ENCODE measurements at regions not wholly inside any gene's neighbourhood (a gene's known extent, or its start where the extent isn't known, plus 50 kb on each side); places are given as distances from the start of the nearest gene placed in this dataset.

DNA sequence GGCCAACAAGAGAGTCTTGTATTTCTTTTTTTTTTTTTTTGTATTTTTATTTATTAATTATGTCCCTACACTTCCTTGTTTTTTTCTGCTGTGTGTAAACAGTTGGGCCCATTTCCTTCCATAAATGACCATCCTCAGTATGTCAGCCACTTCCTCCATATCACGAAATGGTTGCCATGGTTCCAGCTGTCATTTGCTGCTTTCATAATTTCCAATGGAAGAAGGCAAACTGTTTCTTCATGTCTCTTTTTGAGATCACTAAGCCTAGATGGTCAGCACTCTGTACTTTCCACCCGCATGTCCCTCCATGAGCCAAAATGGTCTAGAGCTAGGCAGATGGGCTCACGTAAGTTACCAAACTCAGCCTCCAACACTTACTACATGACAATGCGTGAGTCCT is 133.5 kb upstream of the FOXF1 start:
- POLR2A ChIA-PET = no interaction called here
- CTCF ChIA-PET = interaction anchor here (1.2 kb wide), 1 partner anchor 12 kb away, joined by 3 read pairs; no protein-coding TSS in a partner anchor
- TF ChIP-seq SP1 (IDR thresholded peaks at IDR 0.05) = no peak
- no peak for TF ChIP-seq FOXA1 (IDR thresholded peaks at IDR 0.05)
- TF ChIP-seq LEF1 (IDR thresholded peaks at IDR 0.05; ENCODE audit: borderline replicate concordance) = no peak
- TF ChIP-seq SUZ12 (IDR thresholded peaks at IDR 0.05) = no peak
- no peak for TF ChIP-seq ELF4 (IDR thresholded peaks at IDR 0.05)
- TF ChIP-seq HDGF (IDR thresholded peaks at IDR 0.05; ENCODE audit: borderline replicate concordance) = no peak
- no peak for TF ChIP-seq ZNF384 (IDR thresholded peaks at IDR 0.05)
- no peak for TF ChIP-seq L3MBTL2 (conservative IDR thresholded peaks at IDR 0.05)
- TF ChIP-seq CTBP1 (IDR thresholded peaks at IDR 0.05; ENCODE audit: borderline replicate concordance) = no peak
- DNase-seq (ENCODE audit: extremely low spot score) = no peak

DNA sequence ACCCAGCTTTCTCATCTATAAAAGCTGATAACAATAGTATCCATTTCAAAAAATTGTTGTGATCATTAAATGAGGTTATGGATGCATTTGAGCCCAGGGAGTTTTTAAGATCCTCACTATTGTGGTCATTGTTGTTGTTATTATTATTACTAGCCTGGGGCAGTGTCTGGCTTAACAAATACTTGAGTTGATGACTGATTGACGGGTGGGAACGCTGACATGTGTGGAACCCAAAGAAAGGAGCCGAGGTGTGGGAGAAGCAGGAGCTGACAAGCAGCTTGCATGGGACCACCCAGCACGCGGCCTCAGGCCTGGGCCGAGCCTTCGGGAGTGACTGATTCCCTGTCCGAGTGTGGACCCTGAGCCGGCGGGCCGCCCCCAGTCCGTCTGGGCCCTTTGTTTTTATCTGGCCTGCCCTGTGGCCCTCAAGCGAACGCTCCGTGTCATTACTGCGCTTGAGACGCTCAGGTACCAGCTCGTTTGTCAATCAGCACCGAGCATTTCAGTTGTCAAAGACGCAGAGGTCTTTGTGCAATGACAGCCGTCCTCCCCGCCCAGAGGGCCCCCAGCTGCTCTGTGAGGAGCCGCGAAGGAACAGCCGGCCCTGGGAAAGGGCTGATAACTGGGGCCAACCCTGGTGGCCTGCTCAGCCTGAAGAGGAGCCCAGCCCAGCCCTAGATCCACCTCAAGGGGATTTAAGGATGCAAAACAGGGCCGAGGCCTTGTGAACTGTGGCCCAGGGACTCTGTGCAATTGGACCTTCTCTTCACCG is 132.9 kb upstream of the FOXF1 start:
- ChIA-PET CTCF (interaction anchor here (1.2 kb wide), 1 partner anchor 12 kb away, joined by 3 read pairs; no protein-coding TSS in a partner anchor), POLR2A (no interaction called here)
- no peak for DNase-seq (ENCODE audit: extremely low spot score)
- TF ChIP-seq, protein P1, sequence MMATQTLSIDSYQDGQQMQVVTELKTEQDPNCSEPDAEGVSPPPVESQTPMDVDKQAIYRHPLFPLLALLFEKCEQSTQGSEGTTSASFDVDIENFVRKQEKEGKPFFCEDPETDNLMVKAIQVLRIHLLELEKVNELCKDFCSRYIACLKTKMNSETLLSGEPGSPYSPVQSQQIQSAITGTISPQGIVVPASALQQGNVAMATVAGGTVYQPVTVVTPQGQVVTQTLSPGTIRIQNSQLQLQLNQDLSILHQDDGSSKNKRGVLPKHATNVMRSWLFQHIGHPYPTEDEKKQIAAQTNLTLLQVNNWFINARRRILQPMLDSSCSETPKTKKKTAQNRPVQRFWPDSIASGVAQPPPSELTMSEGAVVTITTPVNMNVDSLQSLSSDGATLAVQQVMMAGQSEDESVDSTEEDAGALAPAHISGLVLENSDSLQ (IDR thresholded peaks at IDR 0.05) = peak; percentile 55
- TF ChIP-seq LEF1 (IDR thresholded peaks at IDR 0.05; ENCODE audit: borderline replicate concordance) = no peak

DNA sequence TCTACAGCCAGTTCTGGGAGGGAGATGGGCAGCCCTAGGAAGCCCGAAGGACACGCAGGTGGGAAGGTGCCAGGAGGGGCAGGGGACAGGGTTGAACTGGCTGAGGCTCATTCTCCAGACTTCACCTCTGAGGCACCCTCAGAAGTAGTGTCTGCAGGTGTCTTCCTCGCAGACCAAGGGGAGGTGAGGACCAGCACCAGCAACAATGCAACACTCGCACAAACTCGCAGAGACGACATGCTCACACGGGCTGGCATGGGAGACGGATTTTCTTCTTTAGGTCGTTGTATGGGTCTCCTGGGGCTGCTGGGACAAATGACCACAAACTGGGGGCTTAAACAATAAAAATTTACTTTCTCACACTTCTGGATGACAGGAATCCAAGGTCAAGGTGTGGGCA is 132.2 kb upstream of the FOXF1 start:
- POLR2A ChIA-PET = no interaction called here
- CTCF ChIA-PET = no interaction called here
- DNase-seq (ENCODE audit: extremely low spot score) = no peak
- TF ChIP-seq ARNT (IDR thresholded peaks at IDR 0.05) (no peak), FOXA1 (IDR thresholded peaks at IDR 0.05) (no peak), CTBP1 (IDR thresholded peaks at IDR 0.05; ENCODE audit: borderline replicate concordance) (no peak), ELF4 (IDR thresholded peaks at IDR 0.05) (no peak), FOXM1 (IDR thresholded peaks at IDR 0.05; ENCODE audit: borderline replicate concordance) (no peak), SUZ12 (IDR thresholded peaks at IDR 0.05) (no peak), L3MBTL2 (conservative IDR thresholded peaks at IDR 0.05) (no peak), TARDBP (IDR thresholded peaks at IDR 0.05) (no peak), HDGF (IDR thresholded peaks at IDR 0.05; ENCODE audit: borderline replicate concordance) (no peak), LEF1 (IDR thresholded peaks at IDR 0.05; ENCODE audit: borderline replicate concordance) (no peak), BHLHE40 (IDR thresholded peaks at IDR 0.05; ENCODE audit: borderline replicate concordance) (no peak), ZNF384 (IDR thresholded peaks at IDR 0.05) (no peak), NFRKB (IDR thresholded peaks at IDR 0.05) (no peak)
- TF ChIP-seq, protein P1 (IDR thresholded peaks at IDR 0.05) = no peak

DNA sequence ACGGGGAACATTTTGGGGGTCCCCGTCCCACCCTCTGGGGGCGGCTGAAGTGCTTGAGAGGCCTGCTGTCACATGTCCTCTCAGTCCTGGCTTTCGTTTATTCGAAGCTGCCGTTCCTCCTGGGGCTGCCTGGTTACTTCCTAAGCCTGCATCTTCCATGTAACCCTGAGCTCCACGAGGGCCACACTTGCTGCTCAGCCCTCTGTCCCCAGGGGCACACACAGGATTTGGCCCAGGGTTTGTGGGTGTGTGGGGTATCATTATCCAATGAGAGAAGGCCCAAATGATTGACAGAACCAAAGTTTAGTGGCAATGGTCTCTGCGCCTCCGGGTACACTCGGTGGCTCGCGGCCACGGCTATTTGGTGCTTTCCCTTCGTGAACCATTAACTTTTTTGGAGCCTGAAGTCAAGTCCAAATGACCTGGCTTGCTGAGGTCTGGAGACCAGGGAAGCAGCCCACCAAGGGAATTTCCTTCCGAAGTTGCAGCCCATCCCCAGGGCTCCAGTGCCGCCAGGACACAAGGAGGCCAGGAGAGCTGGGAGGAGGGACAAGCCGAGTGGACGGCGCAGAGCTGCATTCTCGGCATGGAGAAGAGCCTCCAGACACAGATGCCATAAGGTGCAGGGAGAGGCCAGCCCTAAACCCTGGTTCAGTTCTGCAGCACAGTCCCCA is 131.4 kb upstream of the FOXF1 start:
- ChIA-PET CTCF (no interaction called here), POLR2A (no interaction called here)
- TF ChIP-seq SUZ12 (IDR thresholded peaks at IDR 0.05) = no peak
- TF ChIP-seq LEF1 (IDR thresholded peaks at IDR 0.05; ENCODE audit: borderline replicate concordance) = no peak
- TF ChIP-seq CTBP1 (IDR thresholded peaks at IDR 0.05; ENCODE audit: borderline replicate concordance) = no peak
- no peak for TF ChIP-seq FOXK2 (IDR thresholded peaks at IDR 0.05)
- TF ChIP-seq SP1 (IDR thresholded peaks at IDR 0.05) = no peak
- TF ChIP-seq, protein P1 (IDR thresholded peaks at IDR 0.05) = no peak
- no peak for TF ChIP-seq ELF4 (IDR thresholded peaks at IDR 0.05)
- no peak for TF ChIP-seq L3MBTL2 (conservative IDR thresholded peaks at IDR 0.05)
- TF ChIP-seq HDGF (IDR thresholded peaks at IDR 0.05; ENCODE audit: borderline replicate concordance) = no peak
- DNase-seq (ENCODE audit: extremely low spot score) = no peak

DNA sequence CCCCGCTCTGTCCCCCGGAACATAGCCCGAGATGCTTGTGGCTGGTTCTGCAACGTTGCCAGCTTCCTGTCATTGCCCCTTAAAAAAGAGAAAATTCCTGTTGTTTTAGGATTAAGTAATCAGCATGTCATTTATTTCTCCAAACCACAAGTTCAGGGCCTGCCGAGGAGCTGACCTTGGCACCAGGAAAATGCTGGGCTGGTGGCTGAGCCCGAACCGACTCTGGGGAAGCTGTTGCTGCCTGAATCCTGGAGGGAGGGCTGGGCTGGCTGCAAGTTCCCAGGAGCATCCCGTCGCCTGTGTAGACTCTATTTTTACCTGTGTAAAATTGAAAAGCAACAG is 130.9 kb upstream of the FOXF1 start:
- CTCF ChIA-PET = no interaction called here
- no peak for DNase-seq (ENCODE audit: extremely low spot score)

DNA sequence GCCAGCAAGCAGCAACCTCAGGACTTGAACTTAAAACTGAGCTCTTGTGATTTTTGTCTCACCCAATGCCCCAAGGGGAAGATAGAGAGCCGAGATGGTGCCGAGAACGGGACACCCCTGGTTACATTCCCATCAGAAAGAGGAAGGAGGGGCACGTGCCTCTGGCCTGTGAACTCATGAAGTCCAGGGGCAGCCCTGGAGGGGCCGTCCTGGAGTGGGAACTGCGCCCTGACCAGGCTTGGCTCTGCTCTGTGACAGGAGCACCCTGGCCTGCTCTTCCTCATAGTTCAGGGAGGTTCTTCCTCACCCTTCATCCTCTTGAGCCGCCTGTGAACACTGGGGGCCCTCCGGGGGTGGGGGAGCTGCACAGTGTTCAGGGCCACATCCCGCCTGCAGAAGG is 130.3 kb upstream of the FOXF1 start:
- DNase-seq (ENCODE audit: extremely low spot score) = no peak
- ChIA-PET POLR2A (no interaction called here), CTCF (no interaction called here)
- TF ChIP-seq FOXA1 (IDR thresholded peaks at IDR 0.05) (no peak), ARNT (IDR thresholded peaks at IDR 0.05) (no peak), SUZ12 (IDR thresholded peaks at IDR 0.05) (no peak), L3MBTL2 (conservative IDR thresholded peaks at IDR 0.05) (no peak), BHLHE40 (IDR thresholded peaks at IDR 0.05; ENCODE audit: borderline replicate concordance) (no peak), CTBP1 (IDR thresholded peaks at IDR 0.05; ENCODE audit: borderline replicate concordance) (no peak), FOXM1 (IDR thresholded peaks at IDR 0.05; ENCODE audit: borderline replicate concordance) (no peak), ELF4 (IDR thresholded peaks at IDR 0.05) (no peak), NFRKB (IDR thresholded peaks at IDR 0.05) (no peak)
- TF ChIP-seq, protein P1 (IDR thresholded peaks at IDR 0.05) = no peak

More for the DNA sequence above, 130.9 kb upstream of the FOXF1 start:
- TF ChIP-seq NFRKB (IDR thresholded peaks at IDR 0.05) (no peak), SP1 (IDR thresholded peaks at IDR 0.05) (no peak), L3MBTL2 (conservative IDR thresholded peaks at IDR 0.05) (no peak), ZNF384 (IDR thresholded peaks at IDR 0.05) (no peak)
- POLR2A ChIA-PET = no interaction called here
